ENCODE measurements at regions not wholly inside any gene's neighbourhood (a gene's known extent, or its start where the extent isn't known, plus 50 kb on each side); places are given as distances from the start of the nearest gene placed in this dataset.
"Not testable (repeated sequence)": the region's sequence is repeated elsewhere in the genome, so short reads cannot be mapped to it uniquely, and the experiment has no call there.

- no peak for DNase-seq
- H3K27me3 Mint-ChIP-seq (ENCODE audit: low read depth in 3 of 3), result peaks cover 0 to 8% (median 5%) of the 10 kb centered on the region in 3 donors
- no peaks in the 10 kb centered on the region for H3K4me1 Mint-ChIP-seq
- no peaks in the 10 kb centered on the region for H3K9me3 Mint-ChIP-seq
- H3K4me3 Mint-ChIP-seq, result no peak overlapping the region
- H3K36me3 Mint-ChIP-seq, result no peaks in the 10 kb centered on the region
- no peak overlapping the region for H3K27ac Mint-ChIP-seq
Measured at GRCh38 chr22:19607192-19608002, 83.2 kb upstream of the CLDN5 start.

- H3K27me3 Mint-ChIP-seq (ENCODE audit: low read depth in 3 of 3), result peaks cover 0 to 8% (median 5%) of the 10 kb centered on the region in 3 donors
Measured at GRCh38 chr22:19608003-19608690, 83.9 kb upstream of the CLDN5 start.

GRCh38 chr22:19609753-19610152, 85.5 kb upstream of the CLDN5 start:
- H3K9me3 Mint-ChIP-seq, H3K4me3 Mint-ChIP-seq: not testable (repeated sequence)

More at GRCh38 chr22:19608003-19608690, 83.9 kb upstream of the CLDN5 start:
- no peaks in the 10 kb centered on the region for H3K9me3 Mint-ChIP-seq
- no peaks in the 10 kb centered on the region for H3K36me3 Mint-ChIP-seq
- H3K27ac Mint-ChIP-seq, result no peak overlapping the region
- H3K4me1 Mint-ChIP-seq, result no peaks in the 10 kb centered on the region
- H3K4me3 Mint-ChIP-seq, result no peak overlapping the region
- DNase-seq, result no peak

GRCh38 chr22:19610518-19611253, 86.5 kb upstream of the CLDN5 start:
- no peaks in the 10 kb centered on the region for H3K9me3 Mint-ChIP-seq

More at GRCh38 chr22:19609753-19610152, 85.5 kb upstream of the CLDN5 start:
- H3K27me3 Mint-ChIP-seq (ENCODE audit: low read depth in 3 of 3); H3K4me1 Mint-ChIP-seq; H3K27ac Mint-ChIP-seq; H3K36me3 Mint-ChIP-seq; DNase-seq: not testable (repeated sequence)

GRCh38 chr22:19611590-19611989, 87.4 kb upstream of the CLDN5 start:
- DNase-seq, result no peak
- Mint-ChIP-seq H3K4me1 (no peaks in the 10 kb centered on the region), H3K36me3 (no peaks in the 10 kb centered on the region), H3K4me3 (no peak overlapping the region), H3K27me3 (ENCODE audit: low read depth in 3 of 3) (peaks cover 0 to 11% (median 3%) of the 10 kb centered on the region in 3 donors), H3K9me3 (no peaks in the 10 kb centered on the region), H3K27ac (no peak overlapping the region)

More at GRCh38 chr22:19610518-19611253, 86.5 kb upstream of the CLDN5 start:
- Mint-ChIP-seq H3K4me1 (no peaks in the 10 kb centered on the region), H3K36me3 (no peaks in the 10 kb centered on the region), H3K27me3 (ENCODE audit: low read depth in 3 of 3) (peaks cover 0 to 8% (median 3%) of the 10 kb centered on the region in 3 donors), H3K27ac (no peak overlapping the region), H3K4me3 (no peak overlapping the region)
- DNase-seq, result no peak

- DNase-seq, result no peak
- Mint-ChIP-seq H3K4me3 (no peak overlapping the region), H3K27ac (no peak overlapping the region), H3K36me3 (no peaks in the 10 kb centered on the region), H3K4me1 (no peaks in the 10 kb centered on the region), H3K27me3 (ENCODE audit: low read depth in 3 of 3) (peaks cover 0 to 14% (median 5%) of the 10 kb centered on the region in 3 donors), H3K9me3 (no peaks in the 10 kb centered on the region)
Measured at GRCh38 chr22:19612866-19613572, 88.8 kb upstream of the CLDN5 start.

- Mint-ChIP-seq H3K36me3 (no peaks in the 10 kb centered on the region), H3K27me3 (ENCODE audit: low read depth in 3 of 3) (peaks cover 0 to 14% (median 2%) of the 10 kb centered on the region in 3 donors), H3K4me3 (no peak overlapping the region), H3K9me3 (no peaks in the 10 kb centered on the region), H3K27ac (no peak overlapping the region), H3K4me1 (no peaks in the 10 kb centered on the region)
- DNase-seq, result no peak
Measured at GRCh38 chr22:19614536-19614863, 90.3 kb upstream of the CLDN5 start.

GRCh38 chr22:19615001-19615461, 90.8 kb upstream of the CLDN5 start:
- H3K4me3 Mint-ChIP-seq, result no peak overlapping the region
- no peaks in the 10 kb centered on the region for H3K4me1 Mint-ChIP-seq
- H3K36me3 Mint-ChIP-seq, result no peaks in the 10 kb centered on the region
- DNase-seq, result no peak
- H3K27ac Mint-ChIP-seq, result no peak overlapping the region
- H3K27me3 Mint-ChIP-seq (ENCODE audit: low read depth in 3 of 3), result peaks cover 0 to 14% (median 2%) of the 10 kb centered on the region in 3 donors
- no peaks in the 10 kb centered on the region for H3K9me3 Mint-ChIP-seq

GRCh38 chr22:19615867-19616581, 91.8 kb upstream of the CLDN5 start:
- H3K36me3 Mint-ChIP-seq, result no peaks in the 10 kb centered on the region
- H3K9me3 Mint-ChIP-seq, result no peaks in the 10 kb centered on the region
- no peak overlapping the region for H3K4me3 Mint-ChIP-seq
- peaks cover 0 to 12% (median 2%) of the 10 kb centered on the region in 3 donors for H3K27me3 Mint-ChIP-seq (ENCODE audit: low read depth in 3 of 3)
- H3K4me1 Mint-ChIP-seq, result no peaks in the 10 kb centered on the region
- DNase-seq, result no peak
- no peak overlapping the region for H3K27ac Mint-ChIP-seq

- Mint-ChIP-seq H3K27ac (no peak overlapping the region), H3K9me3 (no peaks in the 10 kb centered on the region), H3K4me1 (no peaks in the 10 kb centered on the region), H3K27me3 (ENCODE audit: low read depth in 3 of 3) (peaks cover 0 to 8% (median 7%) of the 10 kb centered on the region in 3 donors), H3K4me3 (no peak overlapping the region), H3K36me3 (no peaks in the 10 kb centered on the region)
- no peak for DNase-seq
Measured at GRCh38 chr22:19619144-19620009, 94.9 kb upstream of the SEPTIN5 start.

GRCh38 chr22:19620742-19621371, 93.4 kb upstream of the SEPTIN5 start:
- no peak overlapping the region for H3K27ac Mint-ChIP-seq
- no peaks in the 10 kb centered on the region for H3K9me3 Mint-ChIP-seq
- no peaks in the 10 kb centered on the region for H3K36me3 Mint-ChIP-seq
- no peaks in the 10 kb centered on the region for H3K4me1 Mint-ChIP-seq
- no peak for DNase-seq
- H3K27me3 Mint-ChIP-seq (ENCODE audit: low read depth in 3 of 3), result peaks cover 0 to 8% (median 7%) of the 10 kb centered on the region in 3 donors
- H3K4me3 Mint-ChIP-seq, result no peak overlapping the region
